GM12878 (cell line): ENCODE measurements at regions not wholly inside any gene's neighbourhood (a gene's known extent, or its start where the extent isn't known, plus 50 kb on each side); places are given as distances from the start of the nearest gene placed in this dataset.

Experiments
- ATAC-seq: fragments of 200-7000 bp; cut with Tn5 transposase; 3 replicates; pipeline ENCODE4 v1.9.1; 2020; ENCODE audit warnings: mild to moderate bottlenecking, moderate library complexity
- BruUV-seq: library from RNA; stranded (reverse); fragments of 400-500 nt; replicated peaks from 2 replicates; lab custom pipeline; 2021; lab: Mats Ljungman, UMichigan
- CTCF ChIA-PET: fragments of 300-600 bp; sonication (Branson Sonifier 250); formaldehyde crosslinking; extraction: SDS; loops from one replicate; lab custom pipeline; 2021; ENCODE audit warnings: inconsistent platforms; lab: Yijun Ruan, JAX
- POLR2A ChIA-PET: fragments of 350-600 bp; formaldehyde crosslinking; extraction: SDS; loops from one replicate; lab custom pipeline; 2021; ENCODE audit warnings: inconsistent platforms; lab: Charles Lee
- RAD21 ChIA-PET: fragments of 300-600 bp; sonication (Branson Sonifier 250); formaldehyde crosslinking; loops from one replicate; lab custom pipeline; 2023; ENCODE audit warnings: antibody characterized with exemption; ENCODE audit not compliant: unreplicated experiment; lab: Charles Lee
- SMC1A ChIA-PET: fragments of 300-600 bp; sonication (Branson Sonifier 250); formaldehyde crosslinking; loops from one replicate; lab custom pipeline; 2023; ENCODE audit not compliant: unreplicated experiment, uncharacterized antibody; lab: Charles Lee
- DNase-seq: peaks from one replicate; pipeline ENCODE4 v3.0.0-alpha.2; 2011; ENCODE audit warnings: low read depth, low spot score
- FAIRE-seq: peaks from 3 replicates; lab custom pipeline; 2011; peaks lifted over from hg19 to GRCh38; lab: Jason Lieb, UNC
- H2AFZ ChIP-seq: 2 replicates; pipeline ENCODE4 v1.6.0; 2011; ENCODE audit warnings: low read depth, low read length, control low read depth; ENCODE audit not compliant: control insufficient read depth
- H3K27ac ChIP-seq: 2 replicates; pipeline ENCODE4 v1.5.1; 2011; ENCODE audit warnings: control low read depth; ENCODE audit not compliant: control insufficient read depth, insufficient read depth
- H3K27me3 ChIP-seq, 2 experiments: replicated peaks in 1 of 2; 2 replicates each; pipeline versions ENCODE4 v1.6.0 to v1.6.1; 2011; ENCODE audit warnings: low read length in 1 of 2; ENCODE audit not compliant: control insufficient read depth in 2 of 2, insufficient read depth in 2 of 2
- H3K36me3 ChIP-seq, 2 experiments: 2 replicates each; pipeline ENCODE4 v1.5.1; 2011; ENCODE audit warnings: low read length in 1 of 2; ENCODE audit not compliant: control insufficient read depth in 2 of 2, insufficient read depth in 2 of 2
- H3K4me1 ChIP-seq: 2 replicates; pipeline ENCODE4 v1.6.1; 2011; ENCODE audit warnings: mild to moderate bottlenecking, low read length, moderate library complexity, mixed read lengths; ENCODE audit not compliant: control insufficient read depth, insufficient read depth
- H3K4me2 ChIP-seq: 2 replicates; pipeline ENCODE4 v1.6.0; 2011; ENCODE audit warnings: control low read depth; ENCODE audit not compliant: control insufficient read depth, insufficient read depth
- H3K4me3 ChIP-seq: fragments of 200-600 bp; sonication (generic); 2 replicates; pipeline ENCODE4 v1.5.1; 2016
- H3K79me2 ChIP-seq: 2 replicates; pipeline ENCODE4 v1.6.0; 2011; ENCODE audit warnings: low read length; ENCODE audit not compliant: control insufficient read depth, insufficient read depth
- H3K9ac ChIP-seq: 2 replicates; pipeline ENCODE4 v1.8.0; 2011; ENCODE audit warnings: low read length, control low read depth, mixed read lengths; ENCODE audit not compliant: control insufficient read depth, insufficient read depth
- H3K9me3 ChIP-seq: replicated peaks from 3 replicates; pipeline ENCODE4 v1.5.1; 2011; ENCODE audit warnings: mild to moderate bottlenecking, low read length; ENCODE audit not compliant: control insufficient read depth, insufficient read depth
- H4K20me1 ChIP-seq: 2 replicates; pipeline ENCODE4 v1.6.0; 2011; ENCODE audit not compliant: control insufficient read depth, insufficient read depth
- BCL3 ChIP-seq: IDR thresholded peaks from 2 replicates; pipeline ENCODE4 v1.6.1; 2011; ENCODE audit warnings: borderline replicate concordance, low read depth, mild to moderate bottlenecking, moderate library complexity, low read length; ENCODE audit not compliant: insufficient read depth, poor library complexity, severe bottlenecking
- CBX5 ChIP-seq: sonication (generic); IDR thresholded peaks from 2 replicates; pipeline ENCODE4 v1.6.1; 2016; ENCODE audit warnings: low read depth, moderate library complexity, mild to moderate bottlenecking, inconsistent platforms
- CHD4 ChIP-seq: fragments of 200-600 bp; sonication (generic); IDR thresholded peaks from 2 replicates; pipeline ENCODE4 v1.6.1; 2016; ENCODE audit warnings: mild to moderate bottlenecking
- E2F8 ChIP-seq: fragments of 450-650 bp; IDR thresholded peaks from 2 replicates; pipeline ENCODE4 v1.6.1; 2018; ENCODE audit warnings: mild to moderate bottlenecking, low read depth, moderate library complexity; ENCODE audit not compliant: partially characterized antibody
- HCFC1 ChIP-seq: fragments of 150-350 bp; IDR thresholded peaks from 2 replicates; pipeline ENCODE4 v1.6.1; 2014; ENCODE audit warnings: low read length
- IRF5 ChIP-seq: fragments of 450-650 bp; IDR thresholded peaks from 2 replicates; pipeline ENCODE4 v1.6.1; 2017; ENCODE audit warnings: borderline replicate concordance
- MYB ChIP-seq: fragments of 150-350 bp; IDR thresholded peaks from 2 replicates; pipeline ENCODE4 v1.6.1; 2014; ENCODE audit warnings: mild to moderate bottlenecking, low read depth, low read length, borderline replicate concordance
- WGBS: methylation state at CpG from one replicate; pipeline ENCODE4 v1.1.6; 2016; ENCODE audit warnings: low lambda C conversion rate; ENCODE audit not compliant: insufficient replicate concordance, insufficient coverage; ENCODE audit errors: missing lambda C conversion rate; 5-methylcytosine and 5-hydroxymethylcytosine counted together
- in situ Hi-C: fragments of 300-500 bp; cut with MboI; formaldehyde crosslinking; loops from 9 replicates; pipeline ENCODE4 v1.14.3; 2018; ENCODE audit warnings: mixed read lengths
- intact Hi-C: fragments of 100-400 bp; cut with micrococcal nuclease; formaldehyde crosslinking; loops from one replicate; pipeline ENCODE4 v1.14.2; 2022; ENCODE audit not compliant: unreplicated experiment

- TF ChIP-seq E2F8: no peak
Measured at GRCh38 chr1:229146647-229147046, 124.3 kb upstream of the RAB4A start (continued).

GRCh38 chr1:229147072-229147471, 123.8 kb upstream of the RAB4A start:
- no peak overlapping the region for H3K27ac ChIP-seq
- H3K4me2 ChIP-seq: no peak overlapping the region
- WGBS: 23% methylated on average over 16 of the region's 16 CpGs
- H3K4me3 ChIP-seq: no peak overlapping the region
- DNase-seq: no peak
- peaks cover 4 to 12% of the 10 kb centered on the region in 2 experiments; a peak in 3 of 4 replicates for H3K27me3 ChIP-seq
- no TSS peak for BruUV-seq
- no peaks in the 10 kb centered on the region for H3K9me3 ChIP-seq
- H2AFZ ChIP-seq: no peak overlapping the region
- no peak for ATAC-seq
- H3K9ac ChIP-seq: no peak overlapping the region
- TF ChIP-seq IRF5 (no peak), BCL3 (no peak), CHD4 (no peak), HCFC1 (no peak), MYB (no peak), CBX5 (no peak)
- TF ChIP-seq, all 136 proteins: peak for 0
- in situ Hi-C loops: no loop called here
- POLR2A ChIA-PET: no interaction called here
- no peaks in the 10 kb centered on the region for H3K36me3 ChIP-seq
- RAD21 ChIA-PET: no interaction called here
- intact Hi-C loops: no loop called here
- H3K79me2 ChIP-seq: no peaks in the 10 kb centered on the region
- CTCF ChIA-PET: no interaction called here
- H4K20me1 ChIP-seq: no peaks in the 10 kb centered on the region
- no peaks in the 10 kb centered on the region for H3K4me1 ChIP-seq
- FAIRE-seq: no peak
- SMC1A ChIA-PET: no interaction called here
